DOHH2 (cell line): ENCODE measurements at regions not wholly inside any gene's neighbourhood (a gene's known extent, or its start where the extent isn't known, plus 50 kb on each side); places are given as distances from the start of the nearest gene placed in this dataset.

ENCODE experiments used
- H3F3A ChIP-seq: fragments of 200-600 bp; sonication (generic), shearing (Covaris generic); 2 replicates; pipeline ENCODE4 v1.6.0; 2016; ENCODE audit warnings: antibody characterized with exemption, mild to moderate bottlenecking; ENCODE audit not compliant: control insufficient read depth, insufficient read depth
- H3K27ac ChIP-seq: fragments of 200-600 bp; sonication (generic); 2 replicates; pipeline ENCODE4 v1.5.1; 2014; ENCODE audit warnings: low read depth, mild to moderate bottlenecking, low read length, moderate library complexity
- H3K27me3 ChIP-seq: fragments of 200-600 bp; sonication (generic); 2 replicates; pipeline ENCODE4 v1.6.1; 2014; ENCODE audit warnings: mild to moderate bottlenecking, low read length, mixed read lengths; ENCODE audit not compliant: control insufficient read depth
- H3K36me3 ChIP-seq: fragments of 200-600 bp; sonication (generic); 2 replicates; pipeline ENCODE4 v1.6.1; 2014; ENCODE audit warnings: mild to moderate bottlenecking, low read length, moderate library complexity, mixed read lengths; ENCODE audit not compliant: control insufficient read depth
- H3K4me1 ChIP-seq: fragments of 200-600 bp; sonication (generic); 2 replicates; pipeline ENCODE4 v1.6.1; 2014; ENCODE audit warnings: mild to moderate bottlenecking, low read length, mixed read lengths; ENCODE audit not compliant: control insufficient read depth
- H3K4me2 ChIP-seq: fragments of 200-600 bp; sonication (generic); 2 replicates; pipeline ENCODE4 v1.6.0; 2014; ENCODE audit warnings: mild to moderate bottlenecking, low read length, moderate library complexity
- H3K4me3 ChIP-seq: fragments of 200-600 bp; sonication (generic); 2 replicates; pipeline ENCODE4 v1.5.1; 2014; ENCODE audit warnings: mild to moderate bottlenecking, low read length, mixed read lengths
- H3K79me2 ChIP-seq: fragments of 200-600 bp; sonication (generic); 2 replicates; pipeline ENCODE4 v1.6.1; 2014; ENCODE audit warnings: mild to moderate bottlenecking, low read length, mixed read lengths; ENCODE audit not compliant: control insufficient read depth
- H3K9me2 ChIP-seq: fragments of 200-600 bp; sonication (generic); replicated peaks from 2 replicates; pipeline ENCODE4 v1.6.1; 2014; ENCODE audit warnings: mild to moderate bottlenecking, low read length, mixed read lengths; ENCODE audit not compliant: control insufficient read depth
- H3K9me3 ChIP-seq: fragments of 200-600 bp; sonication (generic); 2 replicates; pipeline ENCODE4 v1.6.1; 2014; ENCODE audit warnings: antibody characterized with exemption, low read length, mixed read lengths; ENCODE audit not compliant: control insufficient read depth, insufficient read depth
- H4K20me1 ChIP-seq: fragments of 200-600 bp; sonication (generic); 2 replicates; pipeline ENCODE4 v1.6.0; 2014; ENCODE audit warnings: low read depth, mild to moderate bottlenecking, antibody characterized with exemption, low read length, moderate library complexity; ENCODE audit not compliant: control insufficient read depth, insufficient read depth
- CTCF ChIP-seq: fragments of 200-600 bp; sonication (generic); IDR thresholded peaks from one replicate; pipeline ENCODE4 v1.5.1; 2014; ENCODE audit warnings: antibody characterized with exemption, mild to moderate bottlenecking, low read depth, low read length; ENCODE audit not compliant: poor library complexity, severe bottlenecking
- EZH2phosphoT487 ChIP-seq: fragments of 200-600 bp; sonication (generic); IDR thresholded peaks from 2 replicates; pipeline ENCODE4 v1.6.1; 2017; ENCODE audit warnings: borderline replicate concordance, mild to moderate bottlenecking, antibody characterized with exemption, low read length, moderate library complexity, mixed read lengths

- no peaks in the 10 kb centered on the region for H3K79me2 ChIP-seq
- no peaks in the 10 kb centered on the region for H3K9me2 ChIP-seq
- H3K4me3 ChIP-seq: no peak overlapping the region
- no peaks in the 10 kb centered on the region for H4K20me1 ChIP-seq
- H3K4me2 ChIP-seq: no peak overlapping the region
- peaks cover 3% of the 10 kb centered on the region for H3F3A ChIP-seq
- no peaks in the 10 kb centered on the region for H3K36me3 ChIP-seq
- TF ChIP-seq EZH2phosphoT487 (no peak), CTCF (no peak)
- peaks cover 20% of the 10 kb centered on the region for H3K27me3 ChIP-seq
- no peaks in the 10 kb centered on the region for H3K9me3 ChIP-seq
- H3K27ac ChIP-seq: no peak overlapping the region
- H3K4me1 ChIP-seq: peaks cover 22% of the 10 kb centered on the region
Measured at GRCh38 chr5:142221091-142221860, 103.5 kb downstream of the SPRY4 start.

GRCh38 chr5:142219146-142219545 lies 105.7 kb downstream of the SPRY4 start:
- Histone ChIP-seq H3K4me3 (no peak overlapping the region), H4K20me1 (no peaks in the 10 kb centered on the region), H3K27ac (no peak overlapping the region), H3K36me3 (no peaks in the 10 kb centered on the region), H3K4me1 (peaks cover 22% of the 10 kb centered on the region), H3K4me2 (no peak overlapping the region), H3F3A (peaks cover 3% of the 10 kb centered on the region), H3K27me3 (peaks cover 20% of the 10 kb centered on the region), H3K9me2 (no peaks in the 10 kb centered on the region), H3K9me3 (no peaks in the 10 kb centered on the region), H3K79me2 (no peaks in the 10 kb centered on the region)
- TF ChIP-seq EZH2phosphoT487 (no peak), CTCF (no peak)

GRCh38 chr5:142216931-142217330 lies 107.9 kb downstream of the SPRY4 start:
- H3F3A ChIP-seq: no peaks in the 10 kb centered on the region
- H3K9me2 ChIP-seq: no peaks in the 10 kb centered on the region
- no peak overlapping the region for H3K4me3 ChIP-seq
- no peak overlapping the region for H3K27ac ChIP-seq
- H3K27me3 ChIP-seq: peaks cover 16% of the 10 kb centered on the region
- TF ChIP-seq EZH2phosphoT487: no peak
- no peak for TF ChIP-seq CTCF
- H3K79me2 ChIP-seq: no peaks in the 10 kb centered on the region
- H4K20me1 ChIP-seq: no peaks in the 10 kb centered on the region
- no peak overlapping the region for H3K4me2 ChIP-seq
- H3K9me3 ChIP-seq: no peaks in the 10 kb centered on the region
- H3K4me1 ChIP-seq: peaks cover 1% of the 10 kb centered on the region
- no peaks in the 10 kb centered on the region for H3K36me3 ChIP-seq
